NT2/D1 (cell line): ENCODE measurements at regions not wholly inside any gene's neighbourhood (a gene's known extent, or its start where the extent isn't known, plus 50 kb on each side); places are given as distances from the start of the nearest gene placed in this dataset.

Experiments used
- SUZ12 ChIP-seq: IDR thresholded peaks from 2 replicates; pipeline ENCODE4 v1.6.1; 2011; ENCODE audit not compliant: insufficient read length, insufficient read depth; ENCODE audit errors: extremely low read depth
- YY1 ChIP-seq: IDR thresholded peaks from 2 replicates; pipeline ENCODE4 v1.6.1; 2011; ENCODE audit not compliant: insufficient read length, insufficient read depth
- ZNF274 ChIP-seq: IDR thresholded peaks from 2 replicates; pipeline ENCODE4 v1.6.1; 2011; ENCODE audit warnings: mild to moderate bottlenecking, low read depth, low read length

- TF ChIP-seq ZNF274 (no peak), YY1 (no peak), SUZ12 (no peak)
Observed at GRCh38 chr5:106288979-106289378, 1381.8 kb downstream of the EFNA5 start.
